ENCODE measurements at regions not wholly inside any gene's neighbourhood (a gene's known extent, or its start where the extent isn't known, plus 50 kb on each side); places are given as distances from the start of the nearest gene placed in this dataset.

DNA sequence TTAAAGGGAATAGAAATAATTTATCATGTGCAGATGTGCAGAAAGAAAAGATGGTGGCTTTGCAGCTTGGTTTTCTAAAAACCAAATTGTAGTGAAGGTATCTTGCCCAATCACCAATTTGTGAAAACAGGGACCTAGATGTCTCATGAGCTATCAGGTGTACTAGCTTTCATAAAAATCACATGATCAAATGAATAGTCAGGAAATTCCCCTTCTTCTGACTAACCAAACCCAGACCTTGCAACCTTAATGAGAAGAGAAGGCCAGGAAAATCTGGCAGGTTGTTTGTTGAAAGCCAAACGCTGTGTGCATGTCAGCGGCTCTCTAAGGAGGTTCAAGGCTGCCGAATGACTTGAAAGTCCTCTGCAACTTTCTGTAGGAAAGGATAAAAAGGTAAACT is 304.4 kb upstream of the NRP1 start:
- no peak for TF ChIP-seq POLR2A (IDR thresholded peaks at IDR 0.05)
- TF ChIP-seq, protein P1, sequence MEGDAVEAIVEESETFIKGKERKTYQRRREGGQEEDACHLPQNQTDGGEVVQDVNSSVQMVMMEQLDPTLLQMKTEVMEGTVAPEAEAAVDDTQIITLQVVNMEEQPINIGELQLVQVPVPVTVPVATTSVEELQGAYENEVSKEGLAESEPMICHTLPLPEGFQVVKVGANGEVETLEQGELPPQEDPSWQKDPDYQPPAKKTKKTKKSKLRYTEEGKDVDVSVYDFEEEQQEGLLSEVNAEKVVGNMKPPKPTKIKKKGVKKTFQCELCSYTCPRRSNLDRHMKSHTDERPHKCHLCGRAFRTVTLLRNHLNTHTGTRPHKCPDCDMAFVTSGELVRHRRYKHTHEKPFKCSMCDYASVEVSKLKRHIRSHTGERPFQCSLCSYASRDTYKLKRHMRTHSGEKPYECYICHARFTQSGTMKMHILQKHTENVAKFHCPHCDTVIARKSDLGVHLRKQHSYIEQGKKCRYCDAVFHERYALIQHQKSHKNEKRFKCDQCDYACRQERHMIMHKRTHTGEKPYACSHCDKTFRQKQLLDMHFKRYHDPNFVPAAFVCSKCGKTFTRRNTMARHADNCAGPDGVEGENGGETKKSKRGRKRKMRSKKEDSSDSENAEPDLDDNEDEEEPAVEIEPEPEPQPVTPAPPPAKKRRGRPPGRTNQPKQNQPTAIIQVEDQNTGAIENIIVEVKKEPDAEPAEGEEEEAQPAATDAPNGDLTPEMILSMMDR (IDR thresholded peaks at IDR 0.05) = no peak

All from stomach (tissue), 4 donors.